Activated CD4-positive, alpha-beta T cell treated with anti-CD3 and anti-CD28 coated beads, Interleukin-2, amount 50 U/mL, for 4 hours (primary cell): ENCODE measurements at regions not wholly inside any gene's neighbourhood (a gene's known extent, or its start where the extent isn't known, plus 50 kb on each side); places are given as distances from the start of the nearest gene placed in this dataset.

ENCODE experiments used
- DNase-seq, 2 experiments: peaks; one replicate each; pipeline ENCODE4 v3.0.0-alpha.2; 2020

DNA sequence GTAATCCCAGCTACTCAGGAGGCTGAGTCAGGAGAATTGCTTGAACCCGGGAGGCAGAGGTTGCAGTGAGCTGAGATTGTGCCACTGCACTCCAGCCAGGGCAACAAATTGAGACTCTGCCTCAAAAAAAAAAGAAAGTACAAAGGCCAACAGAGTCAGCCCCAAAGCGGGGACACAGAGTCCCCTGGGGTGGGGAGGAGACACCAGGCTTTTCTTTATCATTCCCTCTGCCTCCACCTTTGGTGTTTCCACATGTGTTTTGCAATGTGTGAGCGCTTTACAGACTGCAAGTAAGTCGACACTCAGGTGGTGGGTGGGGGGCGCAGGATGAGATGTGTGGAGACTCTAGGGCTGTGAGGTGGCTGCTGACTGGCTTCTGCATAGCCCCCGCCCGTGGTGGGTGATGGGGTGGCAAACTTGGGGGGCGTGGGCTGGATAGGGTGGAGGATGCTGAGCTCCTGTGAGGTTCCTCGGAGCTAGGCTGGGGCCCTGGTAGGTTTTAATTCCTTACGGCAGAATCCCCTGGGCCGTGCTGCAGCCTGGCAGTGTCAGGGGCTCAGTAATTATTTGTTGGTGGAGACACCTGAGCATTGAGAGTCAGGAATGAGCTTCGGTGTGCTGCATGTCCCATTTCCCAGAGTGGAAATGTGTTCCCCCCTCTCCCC lies 177.2 kb downstream of the CTTN start:
- no peak for DNase-seq

DNA sequence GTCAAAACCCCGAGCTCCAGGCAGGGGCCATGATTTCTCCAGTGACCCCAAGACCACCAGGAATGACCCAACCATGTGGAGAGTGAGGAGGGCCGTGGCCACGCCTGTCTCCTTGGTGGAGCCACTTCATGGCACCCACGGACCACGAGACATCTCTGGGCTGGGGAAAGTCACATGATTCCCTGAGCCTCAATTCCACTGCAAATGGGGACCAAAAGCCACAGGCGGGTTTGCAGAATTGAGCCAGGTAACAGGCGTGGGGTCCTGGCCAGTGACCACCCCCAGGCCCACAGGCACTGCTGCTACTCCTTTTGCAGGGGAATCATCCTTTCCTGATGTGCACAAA lies 178.9 kb downstream of the CTTN start:
- DNase-seq = no peak

DNA sequence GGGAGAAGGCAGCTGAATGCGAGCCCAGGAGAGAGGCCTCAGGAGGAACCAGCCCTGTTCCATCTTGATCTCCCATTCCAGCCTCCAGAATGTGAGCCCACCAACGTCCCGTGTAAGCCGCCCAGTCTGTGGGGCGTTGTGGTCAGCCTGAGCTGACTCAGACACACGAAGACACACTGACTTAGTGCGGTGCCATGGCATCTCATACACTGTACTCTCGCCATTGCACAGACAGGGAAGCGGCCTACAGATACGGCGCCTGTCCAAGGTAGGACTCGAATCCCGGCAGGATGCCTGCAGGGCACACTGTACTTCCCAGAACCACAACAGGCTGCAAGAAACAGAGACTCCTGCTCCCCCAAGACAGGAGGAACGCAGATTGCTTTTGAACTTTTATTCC lies 179.6 kb downstream of the CTTN start:
- DNase-seq = no peak

DNA sequence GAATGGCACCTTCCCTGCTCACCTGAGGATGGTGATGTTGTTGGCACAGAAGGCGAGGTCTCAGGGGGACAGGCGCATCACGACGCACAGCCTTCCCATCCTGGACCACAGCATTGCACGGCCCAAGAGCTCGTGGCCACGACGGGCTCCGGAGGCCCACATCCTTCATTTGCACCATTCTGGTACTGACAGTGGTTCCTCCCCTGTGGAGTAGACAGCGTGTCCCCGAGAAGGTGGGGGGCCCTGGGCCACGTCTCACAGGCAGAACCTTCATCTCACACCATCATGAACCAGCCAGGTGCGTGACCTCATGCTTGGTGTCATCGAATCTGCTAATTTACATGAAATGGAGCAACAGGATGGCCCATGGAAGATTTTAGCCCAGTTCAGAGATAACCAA lies 180.0 kb downstream of the CTTN start:
- no peak for DNase-seq

DNA sequence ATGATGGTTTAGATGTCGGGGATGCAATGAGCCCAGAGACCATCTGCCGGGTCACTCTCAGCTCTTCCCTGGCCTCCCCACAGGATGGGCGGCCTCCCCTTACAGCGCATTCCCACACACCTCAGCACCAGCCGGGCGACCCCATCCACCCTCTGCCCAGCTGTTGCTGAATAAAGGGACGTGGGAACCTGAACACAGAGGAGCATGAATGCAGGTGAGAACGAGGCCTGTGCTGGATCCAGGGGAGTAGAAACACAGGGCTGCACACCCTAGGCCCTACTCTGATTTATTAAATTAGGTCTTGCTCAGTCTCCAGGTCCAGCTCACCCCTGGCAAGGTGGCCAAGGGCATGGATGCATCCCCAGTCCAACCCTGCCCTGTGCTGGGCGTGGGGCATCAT lies 180.5 kb downstream of the CTTN start:
- no peak for DNase-seq

DNA sequence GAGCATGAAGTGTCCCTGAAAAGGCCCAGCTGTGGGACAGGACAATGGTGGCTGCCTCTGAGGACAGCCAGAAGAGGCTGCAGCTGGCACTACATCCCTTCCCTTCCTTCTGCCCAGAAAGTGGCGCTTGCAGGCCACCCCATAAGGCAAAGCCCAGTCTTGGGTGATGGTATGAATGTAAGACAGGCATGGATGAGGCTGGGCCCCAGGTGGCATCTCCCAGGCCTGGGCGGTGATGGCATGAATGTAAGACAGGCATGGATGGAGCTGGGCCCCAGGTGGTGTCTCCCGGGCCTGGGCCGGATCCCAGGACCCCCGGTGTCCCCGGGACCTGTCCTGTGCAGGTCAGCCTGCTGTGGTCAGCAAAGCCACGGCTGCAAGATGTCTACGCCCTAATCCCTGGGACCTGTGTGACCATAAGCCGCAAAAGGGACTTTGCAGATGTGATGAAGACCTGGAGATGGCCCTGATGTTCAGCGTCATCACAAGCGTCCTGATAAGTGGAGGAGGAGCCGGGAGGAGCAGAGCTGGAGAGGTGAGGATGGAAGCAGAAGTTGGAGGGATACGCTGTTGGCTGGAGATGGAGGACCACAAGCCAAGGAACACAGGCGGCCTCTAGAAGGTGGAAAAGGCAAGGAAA lies 181.1 kb downstream of the CTTN start:
- DNase-seq = no peak

DNA sequence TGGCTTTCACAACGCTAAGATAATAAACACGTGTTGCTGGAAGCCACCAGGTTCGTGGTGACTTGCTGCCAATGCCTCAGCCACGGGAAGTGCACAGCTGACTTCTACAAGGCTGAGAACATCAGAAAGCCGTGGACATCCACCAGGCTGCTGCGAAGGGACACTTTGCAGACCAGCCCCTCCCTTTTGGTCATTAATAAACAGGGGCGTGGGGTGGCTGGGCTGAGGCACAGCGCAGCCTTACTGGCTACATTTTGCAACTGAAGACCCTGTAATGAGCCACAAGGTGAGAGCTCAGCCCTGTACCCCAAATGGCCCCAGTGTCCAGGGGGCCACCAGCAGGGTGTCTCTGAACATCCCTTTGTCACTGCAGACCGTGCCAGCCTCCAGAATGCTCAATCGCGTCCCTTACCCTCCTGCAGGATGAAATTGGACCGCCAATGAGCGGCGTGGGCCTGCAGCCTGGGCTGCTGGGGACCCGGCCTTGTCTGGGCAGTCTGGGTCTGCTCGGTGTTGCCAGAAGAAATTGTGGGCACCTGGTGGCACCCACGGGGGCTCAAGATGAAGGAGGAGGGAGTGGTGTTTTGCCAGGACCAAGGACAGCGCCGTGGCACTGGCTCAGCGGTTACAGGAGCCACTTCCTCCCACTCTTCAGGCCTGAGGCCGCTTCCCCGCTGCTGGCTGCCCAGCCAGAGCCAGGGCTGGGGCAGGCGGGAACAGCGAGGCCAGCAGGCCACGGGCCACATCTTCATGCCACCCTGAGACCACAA lies 181.9 kb downstream of the CTTN start:
- DNase-seq = no peak

DNA sequence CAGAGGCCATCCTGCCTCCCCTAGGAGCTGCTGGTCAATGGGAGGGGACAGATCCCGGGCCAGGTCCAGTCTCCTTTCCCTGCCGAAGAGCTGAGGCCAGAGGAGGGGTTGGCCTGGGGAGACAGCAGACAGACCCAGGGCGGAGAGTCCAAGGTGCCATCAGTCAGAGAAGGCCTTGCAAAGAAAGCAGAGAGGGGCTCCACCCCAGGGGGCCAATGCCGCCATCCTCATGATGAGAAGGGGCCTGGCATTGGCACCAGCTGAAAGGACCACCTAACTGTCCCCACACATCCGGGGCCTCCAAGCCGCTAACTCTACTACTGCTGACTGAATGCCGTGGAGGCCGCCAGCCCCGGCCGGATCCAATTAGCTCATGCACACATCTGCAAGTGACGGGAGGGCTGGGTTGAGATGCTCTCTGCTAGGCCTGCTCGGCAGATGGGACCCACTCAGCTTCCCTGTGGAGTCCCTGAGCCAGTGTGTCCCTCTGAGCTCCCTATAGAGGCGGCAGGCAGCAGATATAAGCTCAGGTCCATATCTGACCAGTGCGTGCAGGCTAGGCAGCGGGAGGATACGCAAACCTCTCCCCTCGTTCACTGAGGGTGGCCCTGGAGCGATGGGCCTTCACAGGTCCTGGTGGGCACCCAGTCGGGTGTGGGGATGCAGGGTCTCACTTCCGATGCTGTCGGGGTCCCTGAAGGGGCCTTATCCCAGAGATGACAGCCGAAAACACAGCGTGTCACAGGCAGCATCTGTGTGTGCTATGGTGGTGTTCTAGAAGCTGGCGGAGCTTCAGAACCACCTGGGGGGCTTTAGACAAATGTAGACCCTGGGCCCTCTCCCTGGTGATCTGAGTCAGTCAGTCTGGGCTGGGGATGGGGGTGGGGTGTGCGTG lies 183.9 kb downstream of the CTTN start:
- DNase-seq = no peak

DNA sequence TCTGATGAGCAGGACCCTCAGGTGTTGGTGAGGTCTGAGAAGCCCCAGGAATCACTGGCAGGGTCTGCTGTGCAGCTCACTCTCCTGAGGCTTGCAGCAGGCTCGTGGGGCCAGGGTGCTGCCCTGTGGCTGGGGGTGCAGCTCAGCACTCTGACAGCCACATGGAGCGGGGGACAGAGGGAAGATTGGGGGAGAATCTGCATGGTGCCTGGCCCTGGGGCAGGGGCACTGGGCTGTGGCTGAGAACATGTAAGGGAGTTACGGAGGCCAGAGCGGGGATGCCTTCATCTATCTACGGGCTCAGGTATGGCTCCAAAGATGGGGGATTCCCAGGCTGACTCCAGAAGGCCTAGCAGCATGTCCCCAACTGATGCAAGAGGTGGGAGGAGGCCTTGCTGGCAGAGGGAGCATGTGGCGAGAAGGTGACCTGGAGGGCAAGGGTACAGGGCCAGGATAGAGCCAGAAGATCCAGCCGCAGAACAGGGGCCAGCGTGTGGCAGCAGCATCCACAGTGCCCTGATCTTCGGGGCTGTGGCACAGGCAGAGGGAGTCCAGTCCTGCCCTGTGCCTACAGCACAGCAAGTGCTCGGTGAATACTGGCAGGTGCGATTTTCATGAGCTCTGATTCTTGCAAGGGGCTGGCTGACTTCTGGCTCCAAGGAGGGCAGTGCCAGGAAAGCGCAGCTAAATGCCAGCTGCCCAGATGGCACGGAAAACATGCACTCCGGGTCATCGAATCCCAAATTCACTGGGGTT lies 184.7 kb downstream of the CTTN start:
- DNase-seq = no peak

DNA sequence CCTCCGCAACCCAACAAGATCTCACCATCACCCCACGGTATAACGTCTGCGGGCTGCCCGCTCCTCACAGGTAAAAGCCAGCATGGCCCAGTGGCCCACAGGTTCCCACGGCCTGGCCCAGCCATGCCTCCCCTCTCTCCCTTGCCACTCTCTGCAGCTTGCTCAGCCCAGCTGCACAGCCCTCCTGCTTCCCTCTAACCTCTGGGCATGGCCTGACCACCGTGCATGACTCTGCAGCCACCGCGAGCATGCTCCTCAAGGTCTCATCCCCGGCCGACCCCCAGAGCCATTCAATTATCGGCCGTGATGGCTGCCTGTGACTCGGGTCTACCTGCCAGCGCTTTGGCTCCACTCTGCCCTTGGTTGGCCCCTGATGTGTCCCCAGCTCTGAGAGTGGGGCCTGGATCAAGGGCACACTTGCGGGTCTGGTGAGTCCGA lies 185.5 kb downstream of the CTTN start:
- DNase-seq = no peak

DNA sequence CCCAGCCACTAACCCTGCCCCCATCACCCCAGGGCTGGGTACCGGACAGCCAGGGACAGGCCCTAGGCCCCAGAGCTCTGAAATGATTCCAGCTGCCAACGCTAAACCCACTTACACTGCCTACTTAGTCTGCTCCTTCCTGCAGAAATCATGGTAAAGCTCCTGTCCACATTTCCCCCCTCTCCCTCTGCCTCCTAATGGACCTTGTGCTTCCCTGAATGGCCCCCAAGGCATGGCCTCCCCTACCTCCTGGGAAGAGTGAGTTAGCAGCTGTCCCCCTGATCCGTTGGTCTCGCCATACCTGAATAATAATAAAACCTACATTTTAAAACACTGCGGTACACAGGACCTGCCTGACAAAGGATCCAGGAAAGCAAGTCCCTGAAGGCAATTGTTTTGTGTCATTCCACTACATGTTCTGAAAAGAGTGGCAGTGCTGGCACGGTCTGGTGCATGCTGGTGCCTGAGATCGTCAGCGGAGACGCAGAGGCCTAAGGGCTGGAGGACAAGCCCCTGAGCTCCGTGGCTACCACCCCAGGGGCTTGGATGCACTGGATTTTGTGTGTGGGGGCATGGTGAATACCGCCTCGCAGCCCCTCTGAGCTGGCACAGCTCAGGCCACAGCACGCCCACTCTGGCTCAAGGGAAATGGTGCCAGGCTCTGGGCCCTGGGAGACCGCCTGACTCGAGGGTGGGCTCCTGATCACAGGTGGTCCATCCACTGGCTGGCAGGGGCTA lies 186.3 kb downstream of the CTTN start:
- no peak for DNase-seq

DNA sequence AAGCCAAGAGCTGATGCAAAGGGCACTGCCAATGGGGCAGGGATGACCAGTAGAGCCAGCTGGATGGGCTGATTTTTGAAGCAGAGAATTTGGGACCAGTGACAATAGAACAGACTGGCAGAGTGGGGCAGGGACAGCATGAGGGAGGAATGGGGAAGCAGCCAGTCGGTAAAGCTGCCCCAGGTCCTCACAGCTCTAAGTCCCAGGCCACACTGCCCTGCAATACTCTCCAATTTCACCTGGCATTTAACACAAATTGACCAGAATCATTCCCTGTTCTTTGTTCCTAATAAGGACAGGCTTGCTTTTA lies 186.9 kb downstream of the CTTN start:
- DNase-seq = no peak

DNA sequence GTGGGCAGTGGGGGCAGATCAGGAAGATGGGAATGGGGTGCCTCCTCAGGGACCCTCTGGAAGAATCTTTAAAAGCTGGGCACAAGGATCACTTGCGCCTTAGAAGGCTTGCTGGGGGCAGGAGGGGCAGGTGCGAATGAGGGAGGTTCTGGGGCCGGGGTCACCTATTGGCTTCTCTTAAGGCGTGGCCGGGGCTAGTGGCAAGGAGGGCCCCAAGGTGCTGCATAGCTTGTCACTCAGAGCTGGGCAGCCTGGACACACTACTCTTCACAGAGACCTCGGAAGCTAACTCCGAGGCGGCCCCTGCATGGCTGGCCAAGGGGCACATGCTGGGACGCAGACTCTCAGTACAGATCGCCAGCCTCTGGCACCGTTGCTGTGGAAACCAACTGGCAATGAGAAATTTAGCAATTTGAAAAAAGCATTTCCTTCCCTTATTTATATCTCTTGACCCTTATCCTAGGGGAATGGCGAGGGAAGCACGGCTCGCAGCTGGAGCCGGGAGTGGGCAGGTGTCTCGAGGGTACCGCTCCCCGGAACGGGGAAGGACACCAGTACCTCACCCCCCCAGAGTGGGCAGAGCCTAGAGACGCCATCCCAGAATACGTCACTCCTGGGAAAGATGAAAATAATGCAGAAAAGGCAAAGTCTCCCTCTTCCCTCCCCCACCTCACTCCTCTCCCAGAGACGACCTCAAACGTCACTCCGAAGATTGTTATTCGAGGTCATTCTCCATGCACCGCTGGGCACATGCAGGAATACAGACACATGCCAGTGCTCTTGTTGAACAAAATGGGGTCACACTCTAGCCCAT lies 188.1 kb downstream of the CTTN start:
- DNase-seq = no peak

DNA sequence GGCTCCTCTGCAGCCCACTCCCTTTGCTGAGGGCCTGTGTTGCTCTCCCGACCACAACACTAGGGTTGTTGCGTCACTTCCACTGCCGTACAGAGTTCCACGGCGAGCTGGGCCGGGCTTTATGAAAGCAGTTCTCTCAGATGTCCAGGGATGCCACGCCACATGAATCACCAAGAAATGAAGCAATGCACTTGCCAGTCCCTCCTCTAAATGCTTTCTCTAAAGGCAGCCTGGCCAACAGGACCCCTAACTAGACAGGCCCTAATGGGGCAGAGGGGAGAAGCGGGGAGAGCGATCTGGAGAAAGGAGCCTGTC lies 188.7 kb downstream of the CTTN start:
- DNase-seq = no peak

DNA sequence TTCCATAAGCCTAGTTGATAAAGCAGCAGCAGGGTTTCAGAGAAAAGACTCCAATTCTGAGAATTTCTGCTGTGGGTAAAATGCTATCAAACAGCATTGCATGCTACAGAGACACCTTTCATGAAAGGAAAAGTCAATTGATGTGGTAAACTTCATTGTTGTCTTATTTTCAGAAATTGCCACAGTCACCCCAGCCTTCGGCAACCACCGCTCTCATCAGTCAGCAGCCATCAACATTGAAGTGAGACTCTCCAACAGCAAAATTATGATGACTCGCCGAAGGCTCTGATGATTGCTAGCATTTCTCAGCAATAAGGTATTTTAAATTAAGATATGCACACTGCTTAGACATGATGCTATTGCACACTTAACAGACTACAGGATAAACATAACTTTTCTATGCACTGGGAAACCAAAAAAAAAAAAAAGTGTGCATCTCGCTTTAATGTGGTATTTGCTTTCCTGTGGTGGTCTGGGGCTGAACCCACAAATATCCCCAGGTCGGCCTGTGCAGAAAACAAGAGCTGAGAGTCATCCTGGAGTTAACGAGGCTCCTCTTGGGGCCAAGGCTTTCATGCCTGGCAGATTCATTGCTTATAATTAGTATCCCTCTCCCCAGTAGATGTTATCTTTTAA lies 192.1 kb downstream of the CTTN start:
- DNase-seq = no peak

DNA sequence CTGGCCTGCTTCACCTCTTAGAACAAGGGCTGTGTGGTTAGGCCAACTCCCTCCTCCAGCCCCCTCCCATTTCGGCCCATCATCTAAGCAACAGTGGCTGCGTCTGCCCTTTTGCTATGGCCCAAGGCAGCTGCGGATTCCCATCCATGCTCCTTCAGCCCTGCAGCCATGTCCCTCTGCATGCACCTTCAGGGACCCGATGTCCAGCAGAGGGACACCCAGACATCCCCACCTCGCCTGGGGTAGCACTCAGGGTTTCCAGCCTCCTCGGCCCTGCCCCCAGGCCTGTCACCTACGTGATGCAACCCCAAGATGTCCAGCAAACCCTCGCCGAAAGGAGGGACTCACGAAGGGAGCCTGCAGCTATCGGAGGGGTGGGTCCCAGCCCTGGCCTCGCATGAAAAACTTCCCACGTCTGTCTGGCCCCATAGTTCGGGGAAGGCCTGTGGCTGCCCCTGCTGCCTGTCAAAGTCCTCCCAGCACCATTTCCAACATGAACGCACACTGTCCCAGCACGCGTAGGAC lies 194.4 kb downstream of the CTTN start:
- no peak for DNase-seq

DNA sequence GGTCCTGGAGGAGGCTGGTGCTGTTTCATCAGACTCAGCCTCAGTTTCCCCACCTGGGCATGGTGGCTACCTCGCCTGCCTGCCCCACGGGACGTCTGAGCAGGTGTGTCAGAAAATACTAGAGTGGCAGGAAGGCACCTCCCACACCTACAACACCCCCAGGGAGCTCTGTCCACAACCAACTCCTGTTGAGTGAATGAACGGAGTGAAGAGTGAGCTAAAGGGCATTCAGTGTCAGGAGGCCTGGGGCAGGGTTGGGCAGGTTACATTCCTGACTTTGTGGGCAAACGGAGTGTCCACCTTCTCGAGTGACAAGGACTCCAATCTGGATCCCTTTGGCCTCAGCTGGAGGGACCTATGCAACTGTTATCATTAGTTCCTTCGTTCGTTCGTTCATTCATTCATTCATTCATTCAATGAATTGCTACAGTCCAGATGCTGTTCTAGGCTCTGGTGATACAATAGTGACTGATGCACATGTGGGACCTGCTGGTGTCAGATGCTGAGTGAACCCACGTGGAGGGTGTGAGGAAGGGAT lies 195.2 kb downstream of the CTTN start:
- DNase-seq = no peak

DNA sequence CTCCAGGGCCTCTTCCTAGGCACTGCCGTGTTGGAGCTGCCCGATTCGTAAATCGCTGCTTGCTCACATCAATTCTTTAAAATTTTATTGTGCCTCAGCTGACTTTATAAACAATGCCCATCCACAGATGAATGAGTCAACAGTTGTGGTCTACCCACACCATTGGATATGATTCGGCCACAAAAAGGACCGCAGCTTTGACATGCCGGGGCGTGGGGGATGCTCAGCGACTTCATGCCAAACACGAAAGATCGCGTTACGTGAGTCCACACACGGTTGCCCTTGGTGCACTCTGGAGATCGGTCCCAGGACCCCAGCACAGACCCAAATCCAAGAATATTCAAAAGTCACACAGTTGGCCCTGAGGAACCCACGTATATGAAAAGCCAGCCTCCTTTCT lies 195.7 kb downstream of the CTTN start:
- DNase-seq = no peak

DNA sequence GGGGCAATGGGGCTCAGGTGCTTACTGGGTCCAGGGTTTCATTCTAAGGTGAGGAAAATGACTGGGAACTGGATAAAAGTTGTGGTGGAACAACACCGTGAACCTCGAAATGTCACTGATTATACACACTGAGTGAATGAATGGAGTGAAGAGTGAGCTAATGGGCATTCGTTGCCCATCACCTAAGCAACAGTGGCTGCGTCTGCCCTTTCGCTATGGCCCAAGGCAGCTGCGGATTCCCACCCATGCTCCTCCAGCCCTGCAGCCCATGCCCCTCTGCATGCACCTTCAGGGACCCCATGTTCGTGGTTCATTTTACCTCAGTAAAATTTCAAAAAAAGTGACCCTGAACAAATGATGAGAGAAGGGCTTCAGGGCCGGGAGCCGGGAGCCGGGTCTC lies 196.3 kb downstream of the CTTN start:
- no peak for DNase-seq

DNA sequence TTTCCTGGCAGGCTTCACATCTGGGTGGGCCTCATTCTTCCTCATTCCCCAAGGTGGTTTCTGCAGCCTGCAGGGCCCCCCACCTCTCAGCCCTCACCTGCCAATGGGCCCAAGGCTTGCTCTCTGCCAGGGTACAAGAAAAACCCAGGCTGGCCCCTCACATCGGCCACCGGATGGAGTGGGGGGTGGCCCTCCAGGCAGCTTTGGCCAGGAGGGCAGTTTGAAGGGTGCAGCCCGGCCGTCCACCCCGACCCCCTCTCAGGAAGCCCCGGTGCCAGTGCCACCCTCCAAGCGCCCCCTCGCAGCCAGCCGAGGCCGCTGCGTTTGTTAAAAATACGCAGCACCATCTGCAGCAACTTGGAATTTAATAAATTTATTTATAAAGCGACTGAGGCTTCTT lies 196.7 kb downstream of the CTTN start:
- DNase-seq = no peak
